H1 (cell line): ENCODE measurements at regions not wholly inside any gene's neighbourhood (a gene's known extent, or its start where the extent isn't known, plus 50 kb on each side); places are given as distances from the start of the nearest gene placed in this dataset.

Source experiments
- SAP30 ChIP-seq: fragments of 300-600 bp; sonication (generic); IDR thresholded peaks from 2 replicates; pipeline ENCODE4 v1.7.1; 2012; ENCODE audit warnings: low read length, moderate library complexity, mild to moderate bottlenecking, inconsistent platforms; ENCODE audit not compliant: insufficient read depth, insufficient replicate concordance
- SP2 ChIP-seq: IDR thresholded peaks from 2 replicates; pipeline ENCODE4 v1.6.1; 2012; ENCODE audit warnings: mild to moderate bottlenecking, low read length, inconsistent platforms
- SRF ChIP-seq: IDR thresholded peaks from 2 replicates; pipeline ENCODE4 v1.6.1; 2011; ENCODE audit warnings: mild to moderate bottlenecking, low read depth, low read length, moderate library complexity
- TCF12 ChIP-seq: IDR thresholded peaks from 2 replicates; pipeline ENCODE4 v1.6.1; 2011; ENCODE audit warnings: low read depth, mild to moderate bottlenecking, low read length
- TEAD4 ChIP-seq: IDR thresholded peaks from 2 replicates; pipeline ENCODE4 v1.6.1; 2012; ENCODE audit warnings: low read depth, low read length, inconsistent platforms, mixed read lengths

- TF ChIP-seq TEAD4 (no peak), SP2 (no peak), SRF (no peak), TCF12 (no peak), SAP30 (no peak)
Measured at GRCh38 chr12:65662590-65662989, 161.7 kb upstream of the HMGA2 start (continued).
